ENCODE measurements at regions not wholly inside any gene's neighbourhood (a gene's known extent, or its start where the extent isn't known, plus 50 kb on each side); places are given as distances from the start of the nearest gene placed in this dataset.

DNA sequence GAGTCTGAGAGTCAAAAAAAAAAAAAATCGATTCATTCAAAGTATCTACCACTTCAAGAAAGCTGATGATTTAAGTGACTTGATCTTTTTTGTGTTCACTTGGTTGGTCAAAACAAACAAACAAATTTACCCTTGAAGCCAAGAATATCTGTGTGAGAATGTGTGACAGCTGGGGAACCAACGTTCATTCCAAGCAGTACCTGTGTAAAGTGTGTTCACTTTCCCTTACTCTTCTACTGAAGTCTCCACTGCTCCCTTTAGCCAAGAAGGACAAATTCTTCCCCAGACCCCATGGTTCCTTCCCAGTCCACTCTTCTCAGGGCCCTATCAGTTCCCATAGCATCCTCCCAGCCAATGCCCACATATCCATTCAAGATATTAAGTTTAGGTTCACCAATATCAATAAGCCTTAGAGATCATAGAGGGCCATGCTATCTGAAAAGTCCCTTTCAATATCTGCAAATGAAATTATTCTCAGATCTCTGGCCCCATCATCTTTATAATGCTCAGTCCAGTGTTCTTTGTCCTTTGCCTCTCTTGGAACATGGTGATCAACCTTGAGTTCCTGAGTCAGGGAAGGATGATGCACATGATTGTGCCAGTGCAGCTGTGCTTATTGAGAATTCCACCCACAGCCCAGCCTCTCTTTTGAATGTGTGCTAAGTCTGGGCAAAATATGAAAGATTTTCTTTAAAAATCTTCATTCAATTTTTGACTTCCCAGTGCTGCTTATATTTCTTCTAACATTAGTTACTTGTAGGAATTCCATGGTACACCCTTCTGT lies 82.8 kb upstream of the DTNA start:
- no peaks in the 10 kb centered on the region for H3K36me3 ChIP-seq (ENCODE audit: control insufficient read depth in 2 of 2, extremely low read depth in 1 of 2, insufficient read depth in 2 of 2, low read length in 2 of 2)
- ChIA-PET CTCF (interaction anchor here (1.0 kb wide), 1 partner anchor 34 kb away, joined by 3 read pairs; no protein-coding TSS in a partner anchor), POLR2A (no interaction called here)
- no peaks in the 10 kb centered on the region for H4K20me1 ChIP-seq (replicated peaks; ENCODE audit: control insufficient read depth, extremely low read depth, insufficient read depth, low read length)
- intact Hi-C loops (cut with micrococcal nuclease) = loop anchor here (10.0 kb wide), 1 partner anchor 133 kb away; no protein-coding TSS in a partner anchor
- H3K4me2 ChIP-seq (ENCODE audit: insufficient read depth, low read length) = no peak overlapping the region
- H2AFZ ChIP-seq (ENCODE audit: low read depth, low read length) = no peak overlapping the region
- H3K9me3 ChIP-seq (replicated peaks; ENCODE audit: control insufficient read depth, insufficient read depth, low read length) = no peaks in the 10 kb centered on the region
- no peak overlapping the region for H3K9ac ChIP-seq (replicated peaks; ENCODE audit: extremely low read depth, insufficient read depth, low read length)
- no peaks in the 10 kb centered on the region for H3K9me1 ChIP-seq (replicated peaks; ENCODE audit: control insufficient read depth, extremely low read depth, insufficient read depth, low read length)
- BruUV-seq (replicated peaks) = no TSS peak
- H3K4me1 ChIP-seq (ENCODE audit: control insufficient read depth, extremely low read depth, insufficient read depth, low read length) = peaks cover 22% of the 10 kb centered on the region
- TF ChIP-seq MYC (IDR thresholded peaks at IDR 0.05; ENCODE audit: low read depth, low read length) (no peak), POLR2AphosphoS5 (IDR thresholded peaks at IDR 0.05; ENCODE audit: insufficient read depth, low read depth, low read length) (no peak), FOS (IDR thresholded peaks at IDR 0.05; ENCODE audit: borderline replicate concordance, insufficient read depth, low read length) (no peak), EZH2 (IDR thresholded peaks at IDR 0.05; ENCODE audit: borderline replicate concordance, low read depth, low read length, severe bottlenecking) (no peak), POLR2A (IDR thresholded peaks at IDR 0.05; ENCODE audit: low read depth, low read length) (no peak), JUN (IDR thresholded peaks at IDR 0.05; ENCODE audit: borderline replicate concordance, insufficient read depth, insufficient read length, low read depth) (no peak)
- H3K79me2 ChIP-seq (ENCODE audit: control insufficient read depth, insufficient read depth, low read length) = no peaks in the 10 kb centered on the region
- FAIRE-seq = no peak
- no peaks in the 10 kb centered on the region for H3K27me3 ChIP-seq (ENCODE audit: control insufficient read depth in 2 of 2, insufficient read depth in 2 of 2, low read length in 2 of 2)
- no peak for DNase-seq (ENCODE audit: low read depth, low spot score)
- H3K27ac ChIP-seq (ENCODE audit: insufficient read depth, low read depth, low read length) = no peak overlapping the region
- H3K4me3 ChIP-seq (replicated peaks in 1 of 3; ENCODE audit: insufficient read depth in 1 of 3, low read depth in 1 of 3, low read length in 3 of 3) = no peak overlapping the region
- dilution Hi-C loops (cut with MboI; ENCODE audit: extremely low pct_ligation_motif_present, low sequenced_read_pairs) = no loop called here

All from endothelial cell of umbilical vein (primary cell).